PC-3 (cell line): ENCODE measurements at regions not wholly inside any gene's neighbourhood (a gene's known extent, or its start where the extent isn't known, plus 50 kb on each side); places are given as distances from the start of the nearest gene placed in this dataset.

ENCODE experiments used
- ATAC-seq: fragments of 200-7000 bp; cut with Tn5 transposase; 2 replicates; pipeline ENCODE4 v1.9.1; 2020; ENCODE audit warnings: mild to moderate bottlenecking, moderate library complexity
- BruUV-seq: library from RNA; stranded (reverse); fragments of 400-500 nt; replicated peaks from 2 replicates; lab custom pipeline; 2021; lab: Mats Ljungman, UMichigan
- CTCF ChIA-PET: fragments of 300-600 bp; sonication (Branson Sonifier 250); formaldehyde crosslinking; loops from one replicate; lab custom pipeline; 2022; ENCODE audit warnings: antibody characterized with exemption; lab: Charles Lee
- POLR2A ChIA-PET: fragments of 300-600 bp; sonication (Branson Sonifier 250); formaldehyde crosslinking; loops from one replicate; lab custom pipeline; 2022; ENCODE audit warnings: antibody characterized with exemption; ENCODE audit not compliant: unreplicated experiment; lab: Charles Lee
- DNase-seq: peaks from one replicate; pipeline ENCODE4 v3.0.0-alpha.2; 2015
- H2AFZ ChIP-seq: fragments of 300-600 bp; sonication (generic); 2 replicates; pipeline ENCODE4 v1.6.0; 2016; ENCODE audit warnings: antibody characterized with exemption, low read length
- H3F3A ChIP-seq: fragments of 300-600 bp; sonication (generic); one replicate; pipeline ENCODE4 v1.6.0; 2017; ENCODE audit warnings: antibody characterized with exemption, low read length, control low read depth, mild to moderate bottlenecking; ENCODE audit not compliant: unreplicated experiment
- H3K27ac ChIP-seq: fragments of 300-600 bp; sonication (generic); 2 replicates; pipeline ENCODE4 v1.5.1; 2016; ENCODE audit warnings: mild to moderate bottlenecking, low read length
- H3K27me3 ChIP-seq: fragments of 300-600 bp; sonication (generic); 2 replicates; pipeline ENCODE4 v1.6.1; 2016; ENCODE audit warnings: low read length, mixed read lengths
- H3K36me3 ChIP-seq: fragments of 300-600 bp; sonication (generic); 2 replicates; pipeline ENCODE4 v1.6.1; 2016; ENCODE audit warnings: low read depth, mixed run types, low read length, mixed read lengths
- H3K4me1 ChIP-seq: fragments of 300-600 bp; sonication (generic); 2 replicates; pipeline ENCODE4 v1.5.1; 2016; ENCODE audit warnings: low read length; ENCODE audit not compliant: insufficient read depth
- H3K4me2 ChIP-seq: fragments of 300-600 bp; sonication (generic); 2 replicates; pipeline ENCODE4 v1.6.0; 2016; ENCODE audit warnings: low read length
- H3K4me3 ChIP-seq: fragments of 300-600 bp; sonication (generic); 2 replicates; pipeline ENCODE4 v1.5.1; 2016; ENCODE audit warnings: mild to moderate bottlenecking, low read length, mixed read lengths
- H3K79me2 ChIP-seq: fragments of 300-600 bp; sonication (generic); 2 replicates; pipeline ENCODE4 v1.6.1; 2017; ENCODE audit warnings: low read length, mixed read lengths
- H3K9ac ChIP-seq: fragments of 300-600 bp; sonication (generic); 2 replicates; pipeline ENCODE4 v1.6.0; 2016; ENCODE audit warnings: mild to moderate bottlenecking, low read length
- H3K9me2 ChIP-seq: fragments of 300-600 bp; sonication (generic); replicated peaks from 2 replicates; pipeline ENCODE4 v1.6.1; 2016; ENCODE audit warnings: mixed run types, low read length, mixed read lengths
- H3K9me3 ChIP-seq: fragments of 300-600 bp; sonication (generic); 2 replicates; pipeline ENCODE4 v1.6.1; 2016; ENCODE audit warnings: low read length, mixed read lengths
- H4K20me1 ChIP-seq: fragments of 300-600 bp; sonication (generic); 2 replicates; pipeline ENCODE4 v1.6.1; 2016; ENCODE audit warnings: low read length, mixed read lengths
- EZH2 ChIP-seq: fragments of 300-600 bp; sonication (generic); IDR thresholded peaks from one replicate; pipeline ENCODE4 v1.6.1; 2017; ENCODE audit warnings: antibody characterized with exemption, mild to moderate bottlenecking, low read length; ENCODE audit not compliant: unreplicated experiment
- EZH2phosphoT487 ChIP-seq: fragments of 300-600 bp; sonication (generic); IDR thresholded peaks from 2 replicates; pipeline ENCODE4 v1.6.1; 2018; ENCODE audit warnings: mild to moderate bottlenecking, antibody characterized with exemption, low read length, borderline replicate concordance
- intact Hi-C: fragments of 100-400 bp; cut with micrococcal nuclease; formaldehyde crosslinking; loops from 2 replicates; pipeline ENCODE4 v1.9.0; 2023
- TF ChIP-seq, protein P1 (sequence below): fragments of 300-600 bp; sonication (generic); conservative IDR thresholded peaks from 2 replicates; pipeline ENCODE4 v1.5.1; 2017; ENCODE audit warnings: antibody characterized with exemption, low read depth, mild to moderate bottlenecking, low read length

DNA sequence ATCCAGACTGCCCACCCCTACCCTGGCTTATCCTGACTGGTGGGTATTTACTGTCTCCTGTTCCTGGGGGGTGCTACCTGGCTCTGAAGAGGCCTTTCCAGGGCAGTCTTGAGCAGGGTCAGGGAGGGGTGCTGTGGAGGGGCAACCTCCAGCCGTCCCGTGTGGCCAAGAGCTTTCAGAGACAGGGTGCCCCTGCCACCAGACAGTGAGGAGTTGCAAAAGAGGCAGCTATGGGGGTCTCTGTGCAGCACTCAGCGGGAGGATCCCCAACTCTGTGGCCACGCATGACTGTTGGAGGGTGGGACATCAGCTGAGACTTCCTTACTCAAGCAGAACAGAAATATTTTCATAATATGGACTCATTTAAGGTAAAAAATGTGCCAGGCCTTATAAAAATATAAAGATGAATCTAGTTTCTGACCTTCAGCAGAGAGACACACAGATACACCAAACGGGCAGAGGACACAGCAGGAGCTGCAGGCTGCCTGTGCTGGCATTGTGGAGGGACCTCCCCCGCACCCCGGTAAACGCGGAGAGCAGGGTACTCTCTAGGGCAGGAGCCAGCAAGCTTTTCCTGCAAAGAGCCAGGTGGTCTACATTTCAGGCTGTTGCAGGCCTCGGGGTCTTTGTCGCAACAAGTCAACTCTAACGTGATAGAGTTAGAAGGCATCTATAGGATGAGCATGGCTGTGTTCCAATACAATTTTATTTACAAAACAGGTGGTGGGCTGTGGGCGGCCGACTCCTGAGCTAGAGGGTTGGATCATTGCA, 252.6 kb downstream of the RHOU start:
- CTCF ChIA-PET, result no interaction called here

DNA sequence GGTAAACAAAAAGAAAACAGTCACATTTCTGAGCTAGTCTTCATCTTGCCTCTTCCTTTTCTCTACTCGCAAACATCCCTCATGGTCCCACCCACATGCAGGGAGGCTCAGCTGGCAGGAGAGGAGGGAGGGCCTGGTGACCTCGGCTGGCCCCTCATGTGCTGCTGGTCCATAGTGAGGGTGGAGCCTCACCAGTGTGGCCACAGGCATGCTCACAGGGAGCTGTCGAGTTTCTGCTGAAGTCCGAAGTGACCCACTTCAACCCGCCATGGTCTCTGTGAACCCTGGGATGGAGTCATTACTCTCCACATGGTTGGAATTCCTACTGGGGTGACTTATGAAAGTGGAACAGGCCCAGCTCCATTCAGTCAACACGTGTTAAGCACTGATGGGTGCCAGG, 253.4 kb downstream of the RHOU start:
- ChIA-PET POLR2A (interaction anchor here (0.6 kb wide), 1 partner anchor 149 kb away, joined by 3 read pairs; no protein-coding TSS in a partner anchor), CTCF (no interaction called here)
- H3K9me2 ChIP-seq, result no peaks in the 10 kb centered on the region
- no peaks in the 10 kb centered on the region for H3K79me2 ChIP-seq
- H3K9ac ChIP-seq, result no peak overlapping the region
- no peak for ATAC-seq
- H3K27ac ChIP-seq, result no peak overlapping the region
- DNase-seq, result no peak
- H3K9me3 ChIP-seq, result no peaks in the 10 kb centered on the region
- H3K36me3 ChIP-seq, result no peaks in the 10 kb centered on the region
- H3K4me2 ChIP-seq, result no peak overlapping the region
- H3K27me3 ChIP-seq, result peaks cover 89% of the 10 kb centered on the region
- no TSS peak for BruUV-seq
- TF ChIP-seq, protein P1, sequence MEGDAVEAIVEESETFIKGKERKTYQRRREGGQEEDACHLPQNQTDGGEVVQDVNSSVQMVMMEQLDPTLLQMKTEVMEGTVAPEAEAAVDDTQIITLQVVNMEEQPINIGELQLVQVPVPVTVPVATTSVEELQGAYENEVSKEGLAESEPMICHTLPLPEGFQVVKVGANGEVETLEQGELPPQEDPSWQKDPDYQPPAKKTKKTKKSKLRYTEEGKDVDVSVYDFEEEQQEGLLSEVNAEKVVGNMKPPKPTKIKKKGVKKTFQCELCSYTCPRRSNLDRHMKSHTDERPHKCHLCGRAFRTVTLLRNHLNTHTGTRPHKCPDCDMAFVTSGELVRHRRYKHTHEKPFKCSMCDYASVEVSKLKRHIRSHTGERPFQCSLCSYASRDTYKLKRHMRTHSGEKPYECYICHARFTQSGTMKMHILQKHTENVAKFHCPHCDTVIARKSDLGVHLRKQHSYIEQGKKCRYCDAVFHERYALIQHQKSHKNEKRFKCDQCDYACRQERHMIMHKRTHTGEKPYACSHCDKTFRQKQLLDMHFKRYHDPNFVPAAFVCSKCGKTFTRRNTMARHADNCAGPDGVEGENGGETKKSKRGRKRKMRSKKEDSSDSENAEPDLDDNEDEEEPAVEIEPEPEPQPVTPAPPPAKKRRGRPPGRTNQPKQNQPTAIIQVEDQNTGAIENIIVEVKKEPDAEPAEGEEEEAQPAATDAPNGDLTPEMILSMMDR, result no peak
- TF ChIP-seq EZH2phosphoT487 (no peak), EZH2 (no peak)
- H3K4me3 ChIP-seq, result no peak overlapping the region
- H3K4me1 ChIP-seq, result no peaks in the 10 kb centered on the region
- intact Hi-C loops, result no loop called here
- H4K20me1 ChIP-seq, result no peaks in the 10 kb centered on the region
- no peak overlapping the region for H2AFZ ChIP-seq
- H3F3A ChIP-seq, result no peaks in the 10 kb centered on the region

More for the DNA sequence above, 252.6 kb downstream of the RHOU start:
- Histone ChIP-seq H3K9ac (no peak overlapping the region), H4K20me1 (no peaks in the 10 kb centered on the region), H3K4me3 (no peak overlapping the region), H3K4me1 (no peaks in the 10 kb centered on the region), H3K27me3 (peaks cover 89% of the 10 kb centered on the region), H3F3A (no peaks in the 10 kb centered on the region), H3K36me3 (no peaks in the 10 kb centered on the region), H3K79me2 (no peaks in the 10 kb centered on the region), H3K9me3 (no peaks in the 10 kb centered on the region), H3K9me2 (no peaks in the 10 kb centered on the region), H2AFZ (no peak overlapping the region), H3K4me2 (no peak overlapping the region), H3K27ac (no peak overlapping the region)
- intact Hi-C loops, result no loop called here
- no peak for DNase-seq
- no peak for ATAC-seq
- TF ChIP-seq EZH2 (no peak), EZH2phosphoT487 (no peak)
- TF ChIP-seq, protein P1, result no peak
- POLR2A ChIA-PET, result interaction anchor here (0.6 kb wide), 1 partner anchor 149 kb away, joined by 3 read pairs; no protein-coding TSS in a partner anchor
- BruUV-seq, result no TSS peak

DNA sequence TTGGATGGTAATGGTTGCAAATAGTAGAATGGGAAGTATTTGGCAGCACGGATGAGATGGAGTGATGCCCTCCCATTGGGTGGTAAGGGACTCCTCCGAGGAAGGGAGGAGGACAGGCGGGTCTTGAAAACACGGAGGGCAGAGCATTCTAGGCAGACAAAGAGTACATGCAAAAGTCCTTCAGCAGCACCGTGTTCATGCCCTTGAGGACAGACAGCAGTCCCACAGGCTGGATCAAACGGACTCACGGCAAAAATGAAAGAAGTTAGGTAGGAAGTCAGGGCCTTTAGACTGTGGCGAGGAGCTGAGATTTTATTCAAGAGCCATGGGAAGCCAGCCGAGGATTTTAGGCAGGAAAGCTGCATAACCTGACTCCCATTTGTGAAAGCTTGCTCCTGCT, 253.9 kb downstream of the RHOU start:
- Histone ChIP-seq H3K36me3 (no peaks in the 10 kb centered on the region), H3F3A (no peaks in the 10 kb centered on the region), H3K4me3 (no peak overlapping the region), H3K9ac (no peak overlapping the region), H3K79me2 (no peaks in the 10 kb centered on the region), H3K27ac (no peak overlapping the region), H3K27me3 (peaks cover 90% of the 10 kb centered on the region), H3K9me3 (no peaks in the 10 kb centered on the region), H3K4me1 (no peaks in the 10 kb centered on the region), H3K9me2 (no peaks in the 10 kb centered on the region), H3K4me2 (no peak overlapping the region), H2AFZ (no peak overlapping the region), H4K20me1 (no peaks in the 10 kb centered on the region)
- ChIA-PET POLR2A (no interaction called here), CTCF (no interaction called here)
- TF ChIP-seq, protein P1, result no peak
- TF ChIP-seq EZH2phosphoT487 (no peak), EZH2 (no peak)
- no TSS peak for BruUV-seq
- intact Hi-C loops, result no loop called here
- ATAC-seq, result no peak
- no peak for DNase-seq
